HUES6 (cell line): ENCODE measurements at regions not wholly inside any gene's neighbourhood (a gene's known extent, or its start where the extent isn't known, plus 50 kb on each side); places are given as distances from the start of the nearest gene placed in this dataset.
"Not testable (repeated sequence)": the region's sequence is repeated elsewhere in the genome, so short reads cannot be mapped to it uniquely, and the experiment has no call there.

Experiments used
- H3K27ac ChIP-seq: 2 replicates; pipeline ENCODE4 v1.7.0; 2013; ENCODE audit warnings: low read depth, mild to moderate bottlenecking, low read length, inconsistent platforms
- H3K27me3 ChIP-seq: 2 replicates; pipeline ENCODE4 v1.6.1; 2013; ENCODE audit warnings: low read length; ENCODE audit not compliant: control insufficient read depth, insufficient read depth
- H3K36me3 ChIP-seq: 2 replicates; pipeline ENCODE4 v1.6.1; 2013; ENCODE audit warnings: low read length; ENCODE audit not compliant: control insufficient read depth, insufficient read depth
- H3K4me1 ChIP-seq: 2 replicates; pipeline ENCODE4 v1.6.1; 2013; ENCODE audit warnings: low read length; ENCODE audit not compliant: control insufficient read depth, insufficient read depth
- H3K4me3 ChIP-seq: 2 replicates; pipeline ENCODE4 v1.5.1; 2013; ENCODE audit warnings: low read depth, low read length
- H3K9ac ChIP-seq: one replicate; pipeline ENCODE4 v1.6.1; 2013; ENCODE audit warnings: mild to moderate bottlenecking, low read length
- H3K9me3 ChIP-seq: 2 replicates; pipeline ENCODE4 v1.6.1; 2013; ENCODE audit warnings: low read depth, low read length; ENCODE audit not compliant: control insufficient read depth, insufficient read depth

GRCh38 chr6:112911959-112912358 is 564.8 kb downstream of the RFPL4B start:
- Histone ChIP-seq H3K36me3 (no peaks in the 10 kb centered on the region), H3K9ac (no peak overlapping the region), H3K4me3 (no peak overlapping the region), H3K27ac (no peak overlapping the region), H3K27me3 (no peaks in the 10 kb centered on the region), H3K4me1 (peaks cover 10% of the 10 kb centered on the region), H3K9me3 (no peaks in the 10 kb centered on the region)

- Histone ChIP-seq H3K9ac (no peak overlapping the region), H3K4me1 (peaks cover 10% of the 10 kb centered on the region), H3K36me3 (no peaks in the 10 kb centered on the region), H3K27ac (no peak overlapping the region), H3K4me3 (no peak overlapping the region), H3K9me3 (no peaks in the 10 kb centered on the region), H3K27me3 (no peaks in the 10 kb centered on the region)
Observed at GRCh38 chr6:112912416-112913101, 565.4 kb downstream of the RFPL4B start.

- not testable (repeated sequence) for H3K27me3 ChIP-seq, H3K4me1 ChIP-seq, H3K36me3 ChIP-seq, H3K27ac ChIP-seq, H3K9ac ChIP-seq
- Histone ChIP-seq H3K9me3 (peaks cover 14% of the 10 kb centered on the region), H3K4me3 (peak overlapping the region; percentile 36; the same call in 1 of the 2 replicates)
Observed at GRCh38 chr6:112919744-112920143, 572.6 kb downstream of the RFPL4B start.

- Histone ChIP-seq H3K4me3 (no peak overlapping the region), H3K27me3 (no peaks in the 10 kb centered on the region), H3K27ac (no peak overlapping the region), H3K36me3 (no peaks in the 10 kb centered on the region), H3K9ac (no peak overlapping the region), H3K4me1 (peaks cover 2% of the 10 kb centered on the region; the same call in 1 of the 2 replicates), H3K9me3 (peaks cover 14% of the 10 kb centered on the region)
Observed at GRCh38 chr6:112920994-112921393, 573.9 kb downstream of the RFPL4B start.

DNA sequence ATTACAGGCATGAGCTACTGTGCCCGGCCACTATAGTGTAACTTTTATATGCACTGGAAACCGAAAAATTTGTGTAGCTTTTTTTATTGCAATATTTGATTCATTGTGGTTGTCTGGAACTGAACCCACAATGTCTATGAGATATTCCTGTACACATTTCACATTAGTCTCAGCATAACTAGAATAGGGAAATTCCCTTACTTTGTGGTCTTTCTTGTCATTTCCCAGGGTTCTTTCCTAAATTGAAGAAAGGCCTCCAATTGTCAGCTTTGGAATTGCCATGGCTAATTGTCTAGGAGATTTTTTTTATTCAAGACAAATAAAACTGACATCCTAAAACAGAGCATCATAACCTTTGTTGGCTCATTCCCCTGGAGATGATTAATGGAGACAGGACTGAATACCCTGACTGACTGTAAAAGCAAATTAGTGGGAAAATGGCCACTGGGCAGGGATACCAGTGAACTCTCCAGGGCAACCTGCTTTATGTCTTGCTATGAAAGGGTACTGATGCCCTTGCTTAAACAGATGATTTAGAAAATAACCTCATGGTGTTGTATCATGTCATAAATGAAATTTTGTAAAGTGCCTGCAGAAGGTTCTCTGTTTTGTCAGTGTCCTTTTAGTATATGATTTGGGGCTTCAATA is 576.9 kb downstream of the RFPL4B start:
- H3K9ac ChIP-seq: no peak overlapping the region
- H3K4me3 ChIP-seq: no peak overlapping the region
- no peaks in the 10 kb centered on the region for H3K36me3 ChIP-seq
- no peak overlapping the region for H3K27ac ChIP-seq
- no peaks in the 10 kb centered on the region for H3K27me3 ChIP-seq
- H3K4me1 ChIP-seq: peaks cover 2% of the 10 kb centered on the region; the same call in 1 of the 2 replicates
- peaks cover 14% of the 10 kb centered on the region for H3K9me3 ChIP-seq

DNA sequence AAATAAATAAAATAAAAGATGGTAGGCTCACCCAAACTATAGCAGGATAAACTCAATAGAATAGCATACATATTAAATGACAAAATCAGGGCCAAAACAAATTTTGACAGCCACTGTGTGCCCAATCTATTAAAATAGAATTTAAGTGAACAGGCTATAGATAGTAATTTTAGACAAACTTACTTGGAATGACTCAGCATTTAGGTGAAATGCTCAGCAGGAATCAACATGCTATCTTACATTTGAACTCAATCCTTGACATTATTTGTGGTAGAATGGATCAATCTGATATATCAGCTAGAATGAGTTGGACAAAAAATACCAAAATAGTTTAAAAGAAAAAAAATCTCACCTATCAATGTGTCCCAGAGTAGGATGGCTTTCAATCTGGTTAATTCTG is 578.6 kb downstream of the RFPL4B start:
- Histone ChIP-seq H3K4me1 (peaks cover 6% of the 10 kb centered on the region), H3K27me3 (no peaks in the 10 kb centered on the region), H3K9me3 (peaks cover 14% of the 10 kb centered on the region), H3K27ac (no peak overlapping the region), H3K4me3 (no peak overlapping the region), H3K36me3 (no peaks in the 10 kb centered on the region), H3K9ac (no peak overlapping the region)

DNA sequence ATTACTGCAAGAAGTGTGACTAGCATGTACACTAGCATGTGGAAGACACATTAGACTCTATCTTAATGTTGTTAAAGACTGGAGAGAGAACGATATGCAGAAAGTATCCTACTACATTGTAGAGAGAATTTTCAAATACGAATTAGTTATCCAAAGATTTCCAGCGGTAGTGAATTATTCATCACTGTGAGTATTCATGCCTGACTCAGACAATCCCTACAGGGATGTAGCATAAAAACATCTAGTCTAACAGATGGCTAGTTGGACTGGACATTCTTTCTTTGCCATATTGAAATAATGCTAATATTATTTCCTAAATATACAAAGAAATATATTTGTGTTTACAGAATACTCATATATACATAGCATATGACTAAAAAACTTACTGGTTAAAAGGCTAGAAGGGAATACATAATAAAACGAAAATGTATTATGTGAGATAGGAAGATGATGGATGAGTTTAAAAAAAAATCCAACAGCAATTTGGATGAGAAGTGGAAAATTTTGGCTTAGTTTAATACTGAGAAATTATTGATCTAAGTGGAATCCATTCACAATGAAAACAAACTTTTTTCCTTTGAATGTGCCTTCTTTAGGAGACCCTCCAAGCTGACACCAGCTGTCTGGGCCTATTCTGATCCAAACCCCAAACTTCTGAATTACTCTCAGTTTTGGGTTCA is 580.7 kb downstream of the RFPL4B start:
- Histone ChIP-seq H3K27ac (no peak overlapping the region), H3K9me3 (peaks cover 5% of the 10 kb centered on the region; the same call in 1 of the 2 replicates), H3K36me3 (no peaks in the 10 kb centered on the region), H3K4me1 (peaks cover 6% of the 10 kb centered on the region), H3K9ac (no peak overlapping the region), H3K27me3 (no peaks in the 10 kb centered on the region), H3K4me3 (no peak overlapping the region)

- no peaks in the 10 kb centered on the region for H3K9me3 ChIP-seq
- no peak overlapping the region for H3K27ac ChIP-seq
- peaks cover 6% of the 10 kb centered on the region for H3K4me1 ChIP-seq
- H3K9ac ChIP-seq: no peak overlapping the region
- H3K27me3 ChIP-seq: no peaks in the 10 kb centered on the region
- no peaks in the 10 kb centered on the region for H3K36me3 ChIP-seq
- no peak overlapping the region for H3K4me3 ChIP-seq
Observed at GRCh38 chr6:112929641-112930040, 582.5 kb downstream of the RFPL4B start.

DNA sequence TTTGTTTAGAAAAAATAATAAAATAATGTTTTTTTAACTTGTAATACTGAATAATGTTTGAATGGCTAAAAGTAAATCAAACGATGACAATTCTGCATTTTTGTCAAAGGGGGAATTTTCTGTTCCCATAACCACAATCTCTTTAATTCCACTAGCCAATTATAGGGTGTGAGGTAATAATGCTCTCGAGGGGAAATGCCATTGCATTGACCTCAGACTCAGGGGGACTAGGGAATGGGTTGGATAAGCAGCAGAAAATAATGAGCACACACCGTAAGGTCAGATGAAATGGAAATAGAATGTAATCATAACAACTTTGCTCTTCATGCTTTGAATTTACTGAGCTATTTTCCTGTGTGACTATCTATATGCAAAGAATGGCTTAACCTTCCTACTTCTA is 584.7 kb downstream of the RFPL4B start:
- Histone ChIP-seq H3K9ac (no peak overlapping the region), H3K4me3 (no peak overlapping the region), H3K9me3 (no peaks in the 10 kb centered on the region), H3K4me1 (peaks cover 11% of the 10 kb centered on the region), H3K27me3 (no peaks in the 10 kb centered on the region), H3K36me3 (no peaks in the 10 kb centered on the region), H3K27ac (no peak overlapping the region)

DNA sequence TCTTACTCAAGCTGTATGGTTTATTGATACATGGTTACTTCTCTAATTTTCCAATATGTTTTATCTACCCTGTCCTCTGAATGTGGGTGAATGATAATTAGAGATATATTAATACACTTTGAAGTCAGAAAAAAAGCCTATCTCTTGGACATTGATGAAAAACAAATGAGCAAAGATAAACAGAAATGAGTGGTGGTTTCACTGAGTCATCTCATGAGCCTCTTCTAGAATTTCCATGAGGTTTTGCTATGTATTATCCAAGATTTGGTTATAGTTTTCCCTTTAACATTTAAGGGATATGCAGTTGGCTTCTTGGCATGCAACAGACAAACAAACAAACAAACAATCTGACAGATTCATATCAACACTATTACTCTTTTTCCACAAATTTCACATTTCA is 586.8 kb downstream of the RFPL4B start:
- Histone ChIP-seq H3K27ac (no peak overlapping the region), H3K9ac (no peak overlapping the region), H3K4me1 (peaks cover 11% of the 10 kb centered on the region), H3K27me3 (no peaks in the 10 kb centered on the region), H3K9me3 (no peaks in the 10 kb centered on the region), H3K36me3 (no peaks in the 10 kb centered on the region), H3K4me3 (no peak overlapping the region)
